ENCODE measurements at regions not wholly inside any gene's neighbourhood (a gene's known extent, or its start where the extent isn't known, plus 50 kb on each side); places are given as distances from the start of the nearest gene placed in this dataset.

GRCh38 chr9:7242126-7242525 lies 484.4 kb downstream of the KDM4C start (continued):
- TF ChIP-seq GTF2F1 (IDR thresholded peaks at IDR 0.05; ENCODE audit: low read length) (no peak), SP2 (CRISPR knock-in tag; IDR thresholded peaks at IDR 0.05) (no peak), TAF1 (CRISPR knock-in tag; IDR thresholded peaks at IDR 0.05) (no peak), TCF12 (IDR thresholded peaks at IDR 0.05) (no peak), TCF12 (CRISPR knock-in tag; IDR thresholded peaks at IDR 0.05) (no peak), NFE2L1 (CRISPR knock-in tag; IDR thresholded peaks at IDR 0.05; ENCODE audit: borderline replicate concordance) (no peak), KAT8 (CRISPR knock-in tag; IDR thresholded peaks at IDR 0.05) (no peak), ZNF251 (CRISPR knock-in tag; IDR thresholded peaks at IDR 0.05) (no peak)

GRCh38 chr9:7241694-7242093 lies 483.9 kb downstream of the KDM4C start:
- in situ Hi-C loops (cut with HindIII; ENCODE audit: extremely low pct_ligation_motif_present, low pct_unique_long_range_greater_than_20kb) (no loop called here), intact Hi-C loops (cut with micrococcal nuclease; ENCODE audit: unreplicated experiment) (no loop called here)
- 0% methylated on average over 2 of the region's 2 CpGs for WGBS (ENCODE audit: low lambda C conversion rate)
- no peak overlapping the region for H3K4me2 ChIP-seq (ENCODE audit: low read depth, low read length)
- no peaks in the 10 kb centered on the region for H3K4me1 ChIP-seq (ENCODE audit: insufficient read depth, low read length)
- DNase-seq (ENCODE audit: low spot score) (no peak), FAIRE-seq (no peak), ATAC-seq (no peak)
- no peak overlapping the region for H3K9ac ChIP-seq (ENCODE audit: insufficient read depth, low read depth, low read length)
- no peaks in the 10 kb centered on the region; a peak in 1 of 5 replicates for H3K27me3 ChIP-seq (ENCODE audit: control insufficient read depth in 1 of 2, insufficient read depth in 2 of 2, low read length in 2 of 2)
- H3K4me3 ChIP-seq (replicated peaks in 1 of 3; ENCODE audit: insufficient read depth in 1 of 3, low read depth in 2 of 3, low read length in 3 of 3) = no peak overlapping the region
- no peaks in the 10 kb centered on the region for H3K9me3 ChIP-seq (ENCODE audit: low read length)
- BruUV-seq (replicated peaks) = no TSS peak
- POLR2A ChIA-PET = no interaction called here
- CTCF ChIA-PET (ENCODE audit: low intra/inter-chr PET ratio, low total read pairs) = no interaction called here
- H3K79me2 ChIP-seq (ENCODE audit: insufficient read depth, low read length) = no peaks in the 10 kb centered on the region
- no peaks in the 10 kb centered on the region for H4K20me1 ChIP-seq (ENCODE audit: insufficient read depth, low read length)
- no peaks in the 10 kb centered on the region for H3K36me3 ChIP-seq (replicated peaks in 1 of 2; ENCODE audit: control insufficient read depth in 1 of 2, insufficient read depth in 2 of 2, low read length in 2 of 2)
- no peak overlapping the region for H2AFZ ChIP-seq (ENCODE audit: low read length)
- no peak for TF ChIP-seq MYPOP (CRISPR knock-in tag; IDR thresholded peaks at IDR 0.05)
- no peak for TF ChIP-seq ZNF414 (CRISPR knock-in tag; IDR thresholded peaks at IDR 0.05)
- no peak for TF ChIP-seq CENPT (CRISPR knock-in tag; IDR thresholded peaks at IDR 0.05; ENCODE audit: low read depth)
- TF ChIP-seq ZNF672 (CRISPR knock-in tag; IDR thresholded peaks at IDR 0.05) = no peak
- no peak for TF ChIP-seq MTA1 (CRISPR knock-in tag; IDR thresholded peaks at IDR 0.05; ENCODE audit: borderline replicate concordance)
- no peak for TF ChIP-seq ZNF7 (CRISPR knock-in tag; IDR thresholded peaks at IDR 0.05)
- no peak for TF ChIP-seq MATR3 (CRISPR knock-in tag; IDR thresholded peaks at IDR 0.05)
- TF ChIP-seq NFIC (IDR thresholded peaks at IDR 0.05; ENCODE audit: low read length) = no peak
- TF ChIP-seq ZNF724P (CRISPR knock-in tag; IDR thresholded peaks at IDR 0.05; ENCODE audit: borderline replicate concordance) = no peak
- TF ChIP-seq ZNF367 (CRISPR knock-in tag; IDR thresholded peaks at IDR 0.05; ENCODE audit: borderline replicate concordance) = no peak
- no peak for TF ChIP-seq ZNF841 (CRISPR knock-in tag; IDR thresholded peaks at IDR 0.05; ENCODE audit: borderline replicate concordance)
- no peak for TF ChIP-seq HOXA3 (CRISPR knock-in tag; IDR thresholded peaks at IDR 0.05)
- TF ChIP-seq HHEX (CRISPR knock-in tag; IDR thresholded peaks at IDR 0.05) = no peak
- TF ChIP-seq ZNF766 (CRISPR knock-in tag; IDR thresholded peaks at IDR 0.05; ENCODE audit: borderline replicate concordance) = no peak
- no peak for TF ChIP-seq ZNF546 (CRISPR knock-in tag; conservative IDR thresholded peaks at IDR 0.05)
- no peak overlapping the region for H3K27ac ChIP-seq (ENCODE audit: extremely low read length, insufficient read depth, low read length)

Data from HepG2 (cell line).